Liver (tissue), 3 donors: ENCODE measurements at regions not wholly inside any gene's neighbourhood (a gene's known extent, or its start where the extent isn't known, plus 50 kb on each side); places are given as distances from the start of the nearest gene placed in this dataset.

Source experiments
- ATF3 ChIP-seq: IDR thresholded peaks from 2 replicates; pipeline ENCODE4 v1.6.1; 2016; ENCODE audit warnings: antibody characterized with exemption
- RAD21 ChIP-seq, 2 donors: IDR thresholded peaks; 2 replicates each; pipeline ENCODE4 v1.6.1; 2016; ENCODE audit warnings: antibody characterized with exemption in 2 of 2, mild to moderate bottlenecking in 2 of 2
- RXRA ChIP-seq, 2 donors: IDR thresholded peaks; 2 replicates each; pipeline ENCODE4 v1.6.1; 2017 to 2018; ENCODE audit warnings: antibody characterized with exemption in 2 of 2, mild to moderate bottlenecking in 1 of 2
- SP1 ChIP-seq: IDR thresholded peaks from 2 replicates; pipeline ENCODE4 v1.6.1; 2018; ENCODE audit warnings: antibody characterized with exemption, mild to moderate bottlenecking
- TAF1 ChIP-seq: conservative IDR thresholded peaks from 2 replicates; pipeline ENCODE4 v1.6.1; 2016; ENCODE audit warnings: antibody characterized with exemption, mild to moderate bottlenecking
- YY1 ChIP-seq: IDR thresholded peaks from 2 replicates; pipeline ENCODE4 v1.6.1; 2016; ENCODE audit warnings: antibody characterized with exemption, mild to moderate bottlenecking
- TF ChIP-seq, protein P1 (sequence below): fragments of 150-350 bp; IDR thresholded peaks from 2 replicates; pipeline ENCODE4 v1.5.1; 2017; ENCODE audit warnings: improper control_type of control experiment, low read depth, low read length; ENCODE audit not compliant: missing input control
- TF ChIP-seq, protein P2 (sequence below): IDR thresholded peaks from 2 replicates; pipeline ENCODE4 v1.6.1; 2016; ENCODE audit warnings: antibody characterized with exemption, mild to moderate bottlenecking
- TF ChIP-seq, protein P3 (sequence below): IDR thresholded peaks from 2 replicates; pipeline ENCODE4 v1.6.1; 2016; ENCODE audit warnings: antibody characterized with exemption
- donor health status: healthy.
- donor health status: healthy.

DNA sequence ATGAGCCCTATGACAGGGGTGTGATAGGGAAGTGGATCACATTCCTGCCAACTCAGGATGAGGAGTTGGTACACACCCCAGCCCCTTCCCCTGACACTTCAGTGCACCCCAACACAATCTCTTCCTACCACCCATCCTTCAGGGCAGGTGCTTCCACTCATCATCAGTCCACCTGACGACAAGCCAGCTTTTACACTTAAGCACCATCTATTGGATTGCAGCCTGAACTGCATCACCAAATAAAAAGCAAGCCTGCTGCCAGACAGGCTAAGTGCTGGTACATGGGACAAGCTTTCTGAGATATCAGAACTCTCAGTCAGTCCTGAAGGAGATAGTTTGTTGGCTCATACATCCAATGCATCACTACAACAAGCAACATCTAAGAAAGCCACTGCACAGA, 69.0 kb upstream of the TMEM200A start:
- TF ChIP-seq, protein P1, sequence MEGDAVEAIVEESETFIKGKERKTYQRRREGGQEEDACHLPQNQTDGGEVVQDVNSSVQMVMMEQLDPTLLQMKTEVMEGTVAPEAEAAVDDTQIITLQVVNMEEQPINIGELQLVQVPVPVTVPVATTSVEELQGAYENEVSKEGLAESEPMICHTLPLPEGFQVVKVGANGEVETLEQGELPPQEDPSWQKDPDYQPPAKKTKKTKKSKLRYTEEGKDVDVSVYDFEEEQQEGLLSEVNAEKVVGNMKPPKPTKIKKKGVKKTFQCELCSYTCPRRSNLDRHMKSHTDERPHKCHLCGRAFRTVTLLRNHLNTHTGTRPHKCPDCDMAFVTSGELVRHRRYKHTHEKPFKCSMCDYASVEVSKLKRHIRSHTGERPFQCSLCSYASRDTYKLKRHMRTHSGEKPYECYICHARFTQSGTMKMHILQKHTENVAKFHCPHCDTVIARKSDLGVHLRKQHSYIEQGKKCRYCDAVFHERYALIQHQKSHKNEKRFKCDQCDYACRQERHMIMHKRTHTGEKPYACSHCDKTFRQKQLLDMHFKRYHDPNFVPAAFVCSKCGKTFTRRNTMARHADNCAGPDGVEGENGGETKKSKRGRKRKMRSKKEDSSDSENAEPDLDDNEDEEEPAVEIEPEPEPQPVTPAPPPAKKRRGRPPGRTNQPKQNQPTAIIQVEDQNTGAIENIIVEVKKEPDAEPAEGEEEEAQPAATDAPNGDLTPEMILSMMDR, result no peak
- TF ChIP-seq, protein P2, sequence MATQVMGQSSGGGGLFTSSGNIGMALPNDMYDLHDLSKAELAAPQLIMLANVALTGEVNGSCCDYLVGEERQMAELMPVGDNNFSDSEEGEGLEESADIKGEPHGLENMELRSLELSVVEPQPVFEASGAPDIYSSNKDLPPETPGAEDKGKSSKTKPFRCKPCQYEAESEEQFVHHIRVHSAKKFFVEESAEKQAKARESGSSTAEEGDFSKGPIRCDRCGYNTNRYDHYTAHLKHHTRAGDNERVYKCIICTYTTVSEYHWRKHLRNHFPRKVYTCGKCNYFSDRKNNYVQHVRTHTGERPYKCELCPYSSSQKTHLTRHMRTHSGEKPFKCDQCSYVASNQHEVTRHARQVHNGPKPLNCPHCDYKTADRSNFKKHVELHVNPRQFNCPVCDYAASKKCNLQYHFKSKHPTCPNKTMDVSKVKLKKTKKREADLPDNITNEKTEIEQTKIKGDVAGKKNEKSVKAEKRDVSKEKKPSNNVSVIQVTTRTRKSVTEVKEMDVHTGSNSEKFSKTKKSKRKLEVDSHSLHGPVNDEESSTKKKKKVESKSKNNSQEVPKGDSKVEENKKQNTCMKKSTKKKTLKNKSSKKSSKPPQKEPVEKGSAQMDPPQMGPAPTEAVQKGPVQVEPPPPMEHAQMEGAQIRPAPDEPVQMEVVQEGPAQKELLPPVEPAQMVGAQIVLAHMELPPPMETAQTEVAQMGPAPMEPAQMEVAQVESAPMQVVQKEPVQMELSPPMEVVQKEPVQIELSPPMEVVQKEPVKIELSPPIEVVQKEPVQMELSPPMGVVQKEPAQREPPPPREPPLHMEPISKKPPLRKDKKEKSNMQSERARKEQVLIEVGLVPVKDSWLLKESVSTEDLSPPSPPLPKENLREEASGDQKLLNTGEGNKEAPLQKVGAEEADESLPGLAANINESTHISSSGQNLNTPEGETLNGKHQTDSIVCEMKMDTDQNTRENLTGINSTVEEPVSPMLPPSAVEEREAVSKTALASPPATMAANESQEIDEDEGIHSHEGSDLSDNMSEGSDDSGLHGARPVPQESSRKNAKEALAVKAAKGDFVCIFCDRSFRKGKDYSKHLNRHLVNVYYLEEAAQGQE, result no peak
- TF ChIP-seq ATF3 (no peak), RAD21 (IDR thresholded peaks at IDR 0.05) (no peak), SP1 (no peak), TAF1 (no peak), RXRA (IDR thresholded peaks at IDR 0.05) (no peak), YY1 (no peak)
- TF ChIP-seq, protein P3, sequence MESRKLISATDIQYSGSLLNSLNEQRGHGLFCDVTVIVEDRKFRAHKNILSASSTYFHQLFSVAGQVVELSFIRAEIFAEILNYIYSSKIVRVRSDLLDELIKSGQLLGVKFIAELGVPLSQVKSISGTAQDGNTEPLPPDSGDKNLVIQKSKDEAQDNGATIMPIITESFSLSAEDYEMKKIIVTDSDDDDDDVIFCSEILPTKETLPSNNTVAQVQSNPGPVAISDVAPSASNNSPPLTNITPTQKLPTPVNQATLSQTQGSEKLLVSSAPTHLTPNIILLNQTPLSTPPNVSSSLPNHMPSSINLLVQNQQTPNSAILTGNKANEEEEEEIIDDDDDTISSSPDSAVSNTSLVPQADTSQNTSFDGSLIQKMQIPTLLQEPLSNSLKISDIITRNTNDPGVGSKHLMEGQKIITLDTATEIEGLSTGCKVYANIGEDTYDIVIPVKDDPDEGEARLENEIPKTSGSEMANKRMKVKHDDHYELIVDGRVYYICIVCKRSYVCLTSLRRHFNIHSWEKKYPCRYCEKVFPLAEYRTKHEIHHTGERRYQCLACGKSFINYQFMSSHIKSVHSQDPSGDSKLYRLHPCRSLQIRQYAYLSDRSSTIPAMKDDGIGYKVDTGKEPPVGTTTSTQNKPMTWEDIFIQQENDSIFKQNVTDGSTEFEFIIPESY, result no peak
